GM04503 (cell line): ENCODE measurements at regions not wholly inside any gene's neighbourhood (a gene's known extent, or its start where the extent isn't known, plus 50 kb on each side); places are given as distances from the start of the nearest gene placed in this dataset.

Experiments
- DNase-seq: peaks from one replicate; pipeline ENCODE4 v3.0.0-alpha.2; 2012; ENCODE audit warnings: low read depth

- no peak for DNase-seq
These were observed 78.5 kb downstream of the RPLP1 start for GRCh38 chr15:69530991-69531664.

GRCh38 chr15:69531665-69532027 is 79.0 kb downstream of the RPLP1 start:
- DNase-seq = no peak

GRCh38 chr15:69532066-69532465 is 79.4 kb downstream of the RPLP1 start:
- DNase-seq = no peak

GRCh38 chr15:69532856-69533255 is 80.2 kb downstream of the RPLP1 start:
- no peak for DNase-seq

- DNase-seq = no peak
These were observed 80.9 kb downstream of the RPLP1 start for GRCh38 chr15:69533522-69533921.

- DNase-seq = no peak
These were observed 82.6 kb downstream of the RPLP1 start for GRCh38 chr15:69535101-69535638.

- DNase-seq = no peak
These were observed 83.4 kb downstream of the RPLP1 start for GRCh38 chr15:69535998-69536397.

GRCh38 chr15:69536726-69537512 is 84.3 kb downstream of the RPLP1 start:
- no peak for DNase-seq

GRCh38 chr15:69537901-69538300 is 85.3 kb downstream of the RPLP1 start:
- DNase-seq = no peak

GRCh38 chr15:69538379-69538778 is 85.8 kb downstream of the RPLP1 start:
- DNase-seq = no peak

GRCh38 chr15:69539345-69539744 is 86.7 kb downstream of the RPLP1 start:
- DNase-seq = no peak

GRCh38 chr15:69540622-69541021 is 88.0 kb downstream of the RPLP1 start:
- DNase-seq = no peak

GRCh38 chr15:69542028-69542427 is 89.4 kb downstream of the RPLP1 start:
- no peak for DNase-seq

GRCh38 chr15:69543681-69544364 is 91.2 kb downstream of the RPLP1 start:
- DNase-seq = no peak

- DNase-seq = no peak
These were observed 91.9 kb downstream of the RPLP1 start for GRCh38 chr15:69544365-69545113.

- no peak for DNase-seq
These were observed 93.6 kb downstream of the RPLP1 start for GRCh38 chr15:69546182-69546581.

GRCh38 chr15:69548395-69549180 is 96.0 kb downstream of the RPLP1 start:
- no peak for DNase-seq

- DNase-seq = no peak
These were observed 98.9 kb downstream of the RPLP1 start for GRCh38 chr15:69551391-69552056.

- no peak for DNase-seq
These were observed 99.6 kb downstream of the RPLP1 start for GRCh38 chr15:69552057-69552815.

- DNase-seq = no peak
These were observed 101.1 kb downstream of the RPLP1 start for GRCh38 chr15:69553686-69554085.
